HepG2 (cell line): ENCODE measurements at regions not wholly inside any gene's neighbourhood (a gene's known extent, or its start where the extent isn't known, plus 50 kb on each side); places are given as distances from the start of the nearest gene placed in this dataset.

Experiments used
- ADNP ChIP-seq: sonication (generic); formaldehyde crosslinking; IDR thresholded peaks from 2 replicates; pipeline ENCODE4 v1.4.0; 2020; ENCODE audit warnings: missing genetic modification reagents
- CCAR2 ChIP-seq: fragments of 200-400 bp; formaldehyde crosslinking; optimal IDR thresholded peaks from 2 replicates; pipeline ENCODE3; 2018; ENCODE audit warnings: low read depth, mild to moderate bottlenecking, low read length, moderate library complexity
- JUND ChIP-seq: sonication (generic); formaldehyde crosslinking; IDR thresholded peaks from 2 replicates; pipeline ENCODE4 v1.8.0; 2022; ENCODE audit warnings: mild to moderate bottlenecking, missing genetic modification reagents
- KDM5B ChIP-seq: sonication (generic); formaldehyde crosslinking; IDR thresholded peaks from 2 replicates; pipeline ENCODE4 v1.4.0; 2020; ENCODE audit warnings: missing genetic modification reagents, mild to moderate bottlenecking, borderline replicate concordance
- KMT2B ChIP-seq: IDR thresholded peaks from 2 replicates; pipeline ENCODE4 v1.6.1; 2016; ENCODE audit warnings: missing genetic modification reagents, missing compliant biosample characterization
- MBNL3 ChIP-seq: fragments of 250-450 bp; sonication (Bioruptor Pico); conservative IDR thresholded peaks from 2 replicates; pipeline ENCODE4 v1.8.0; 2022; ENCODE audit warnings: mild to moderate bottlenecking, inconsistent platforms
- MED8 ChIP-seq: sonication (generic); formaldehyde crosslinking; IDR thresholded peaks from 2 replicates; pipeline ENCODE4 v1.8.1; 2023; ENCODE audit warnings: mild to moderate bottlenecking, missing genetic modification reagents; ENCODE audit not compliant: insufficient replicate concordance
- MEIS1 ChIP-seq: sonication (generic); formaldehyde crosslinking; IDR thresholded peaks from 2 replicates; pipeline ENCODE4 v1.9.0; 2021; ENCODE audit warnings: mild to moderate bottlenecking, missing genetic modification reagents, moderate library complexity, borderline replicate concordance
- MEIS2 ChIP-seq: sonication (generic); formaldehyde crosslinking; IDR thresholded peaks from 2 replicates; pipeline ENCODE4 v1.9.0; 2021; ENCODE audit warnings: mild to moderate bottlenecking, missing genetic modification reagents
- PAWR ChIP-seq: sonication (generic); formaldehyde crosslinking; IDR thresholded peaks from 2 replicates; pipeline ENCODE4 v1.4.0; 2020; ENCODE audit warnings: missing genetic modification reagents, mild to moderate bottlenecking, borderline replicate concordance
- SMARCC2 ChIP-seq: fragments of 450-650 bp; IDR thresholded peaks from 2 replicates; pipeline ENCODE4 v1.6.1; 2017; ENCODE audit warnings: antibody characterized with exemption, mild to moderate bottlenecking
- TCF7L2 ChIP-seq: IDR thresholded peaks from 2 replicates; pipeline ENCODE4 v1.6.1; 2011; ENCODE audit warnings: mild to moderate bottlenecking, low read depth, low read length, moderate library complexity
- TOPORS ChIP-seq: sonication (generic); formaldehyde crosslinking; IDR thresholded peaks from 2 replicates; pipeline ENCODE4 v1.8.0; 2023; ENCODE audit warnings: mild to moderate bottlenecking, missing genetic modification reagents
- ZBTB21 ChIP-seq: sonication (generic); formaldehyde crosslinking; IDR thresholded peaks from 2 replicates; pipeline ENCODE4 v1.4.0; 2020; ENCODE audit warnings: missing genetic modification reagents
- ZMAT3 ChIP-seq: sonication (generic); formaldehyde crosslinking; conservative IDR thresholded peaks from 2 replicates; pipeline ENCODE4 v1.7.0; 2021; ENCODE audit warnings: missing genetic modification reagents
- ZNF432 ChIP-seq: sonication (generic); formaldehyde crosslinking; IDR thresholded peaks from 2 replicates; pipeline ENCODE4 v1.5.0; 2020; ENCODE audit warnings: missing genetic modification reagents, mild to moderate bottlenecking, borderline replicate concordance
- ZNF549 ChIP-seq: sonication (generic); formaldehyde crosslinking; IDR thresholded peaks from 2 replicates; pipeline ENCODE4 v1.5.0; 2020; ENCODE audit warnings: missing genetic modification reagents
- ZNF550 ChIP-seq: sonication (generic); formaldehyde crosslinking; IDR thresholded peaks from 2 replicates; pipeline ENCODE4 v1.4.0; 2020; ENCODE audit warnings: mild to moderate bottlenecking, missing genetic modification reagents, borderline replicate concordance
- ZNF644 ChIP-seq: IDR thresholded peaks from 2 replicates; pipeline ENCODE4 v1.6.1; 2016; ENCODE audit warnings: low read depth
- TF ChIP-seq, protein P1 (sequence below): sonication (generic); formaldehyde crosslinking; IDR thresholded peaks from 2 replicates; pipeline ENCODE4 v1.4.0; 2020; ENCODE audit warnings: mild to moderate bottlenecking, missing genetic modification reagents, borderline replicate concordance
- TF ChIP-seq, protein P2 (sequence below): sonication (generic); formaldehyde crosslinking; IDR thresholded peaks from 2 replicates; pipeline ENCODE4 v1.5.0; 2020; ENCODE audit warnings: mild to moderate bottlenecking, missing genetic modification reagents, moderate library complexity
- TF ChIP-seq, protein P3 (sequence below): sonication (generic); formaldehyde crosslinking; IDR thresholded peaks from 2 replicates; pipeline ENCODE4 v1.5.0; 2020; ENCODE audit warnings: missing genetic modification reagents
- TF ChIP-seq, protein P4 (sequence below): sonication (generic); formaldehyde crosslinking; IDR thresholded peaks from 2 replicates; pipeline ENCODE4 v1.8.1; 2023; ENCODE audit warnings: mild to moderate bottlenecking, missing genetic modification reagents, borderline replicate concordance
- TF ChIP-seq, protein P5 (sequence below): sonication (generic); formaldehyde crosslinking; IDR thresholded peaks from 2 replicates; pipeline ENCODE4 v1.4.0; 2020; ENCODE audit warnings: mild to moderate bottlenecking, low read depth, missing genetic modification reagents

DNA sequence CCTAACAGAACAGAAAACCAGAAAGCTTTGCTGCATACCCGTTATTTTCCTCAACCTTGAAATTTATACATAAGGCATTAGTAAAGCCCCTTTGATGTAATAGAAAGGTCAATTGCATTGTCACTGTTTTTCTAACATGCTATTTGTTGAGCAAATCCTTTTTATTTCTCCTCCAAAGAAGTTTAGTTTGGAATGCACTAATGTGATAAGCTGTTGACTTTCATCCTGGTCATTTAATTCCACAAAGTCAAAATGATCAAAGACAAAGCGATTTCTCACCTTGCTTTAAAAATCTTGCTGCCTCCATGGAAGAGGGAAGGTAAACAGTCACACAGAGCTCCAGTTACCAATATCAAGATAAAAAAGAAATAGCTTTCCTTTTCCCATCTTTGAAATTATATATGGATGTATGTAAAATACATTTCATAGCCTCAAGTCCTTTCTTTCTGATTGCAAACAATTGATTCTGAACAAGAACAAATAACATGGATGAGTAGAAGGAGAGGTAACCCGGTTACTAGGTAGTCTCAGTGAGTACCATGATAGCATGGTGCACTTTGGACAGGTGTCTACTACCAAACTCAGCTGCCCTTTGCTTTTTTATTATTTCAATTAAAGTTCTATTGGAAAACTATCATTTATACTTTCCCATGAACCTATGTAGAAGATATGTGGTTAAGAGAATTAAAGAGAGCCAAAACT is 452.7 kb downstream of the STK39 start (continued):
- TF ChIP-seq, protein P1, sequence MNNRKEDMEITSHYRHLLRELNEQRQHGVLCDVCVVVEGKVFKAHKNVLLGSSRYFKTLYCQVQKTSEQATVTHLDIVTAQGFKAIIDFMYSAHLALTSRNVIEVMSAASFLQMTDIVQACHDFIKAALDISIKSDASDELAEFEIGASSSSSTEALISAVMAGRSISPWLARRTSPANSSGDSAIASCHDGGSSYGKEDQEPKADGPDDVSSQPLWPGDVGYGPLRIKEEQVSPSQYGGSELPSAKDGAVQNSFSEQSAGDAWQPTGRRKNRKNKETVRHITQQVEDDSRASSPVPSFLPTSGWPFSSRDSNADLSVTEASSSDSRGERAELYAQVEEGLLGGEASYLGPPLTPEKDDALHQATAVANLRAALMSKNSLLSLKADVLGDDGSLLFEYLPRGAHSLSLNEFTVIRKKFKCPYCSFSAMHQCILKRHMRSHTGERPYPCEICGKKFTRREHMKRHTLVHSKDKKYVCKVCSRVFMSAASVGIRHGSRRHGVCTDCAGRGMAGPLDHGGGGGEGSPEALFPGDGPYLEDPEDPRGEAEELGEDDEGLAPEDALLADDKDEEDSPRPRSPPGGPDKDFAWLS (CRISPR knock-in tag): no peak
- TF ChIP-seq KDM5B (CRISPR knock-in tag) (no peak), ZMAT3 (no peak), KMT2B (CRISPR knock-in tag) (no peak), JUND (CRISPR knock-in tag) (no peak), MBNL3 (CRISPR knock-in tag) (no peak), ADNP (CRISPR knock-in tag) (no peak), ZNF550 (CRISPR knock-in tag) (no peak), CCAR2 (no peak), PAWR (CRISPR knock-in tag) (no peak), ZNF432 (CRISPR knock-in tag) (no peak), ZNF549 (no peak), TOPORS (CRISPR knock-in tag) (no peak), SMARCC2 (no peak), MEIS1 (no peak), MEIS2 (CRISPR knock-in tag) (no peak; the same call in 1 of the 2 replicates), TCF7L2 (peak; percentile 92), ZNF644 (peak; percentile 68; the same call in 1 of the 2 replicates), ZBTB21 (CRISPR knock-in tag) (no peak), MED8 (CRISPR knock-in tag) (no peak)
- TF ChIP-seq, protein P2, sequence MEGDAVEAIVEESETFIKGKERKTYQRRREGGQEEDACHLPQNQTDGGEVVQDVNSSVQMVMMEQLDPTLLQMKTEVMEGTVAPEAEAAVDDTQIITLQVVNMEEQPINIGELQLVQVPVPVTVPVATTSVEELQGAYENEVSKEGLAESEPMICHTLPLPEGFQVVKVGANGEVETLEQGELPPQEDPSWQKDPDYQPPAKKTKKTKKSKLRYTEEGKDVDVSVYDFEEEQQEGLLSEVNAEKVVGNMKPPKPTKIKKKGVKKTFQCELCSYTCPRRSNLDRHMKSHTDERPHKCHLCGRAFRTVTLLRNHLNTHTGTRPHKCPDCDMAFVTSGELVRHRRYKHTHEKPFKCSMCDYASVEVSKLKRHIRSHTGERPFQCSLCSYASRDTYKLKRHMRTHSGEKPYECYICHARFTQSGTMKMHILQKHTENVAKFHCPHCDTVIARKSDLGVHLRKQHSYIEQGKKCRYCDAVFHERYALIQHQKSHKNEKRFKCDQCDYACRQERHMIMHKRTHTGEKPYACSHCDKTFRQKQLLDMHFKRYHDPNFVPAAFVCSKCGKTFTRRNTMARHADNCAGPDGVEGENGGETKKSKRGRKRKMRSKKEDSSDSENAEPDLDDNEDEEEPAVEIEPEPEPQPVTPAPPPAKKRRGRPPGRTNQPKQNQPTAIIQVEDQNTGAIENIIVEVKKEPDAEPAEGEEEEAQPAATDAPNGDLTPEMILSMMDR (CRISPR knock-in tag): no peak
- TF ChIP-seq, protein P3, sequence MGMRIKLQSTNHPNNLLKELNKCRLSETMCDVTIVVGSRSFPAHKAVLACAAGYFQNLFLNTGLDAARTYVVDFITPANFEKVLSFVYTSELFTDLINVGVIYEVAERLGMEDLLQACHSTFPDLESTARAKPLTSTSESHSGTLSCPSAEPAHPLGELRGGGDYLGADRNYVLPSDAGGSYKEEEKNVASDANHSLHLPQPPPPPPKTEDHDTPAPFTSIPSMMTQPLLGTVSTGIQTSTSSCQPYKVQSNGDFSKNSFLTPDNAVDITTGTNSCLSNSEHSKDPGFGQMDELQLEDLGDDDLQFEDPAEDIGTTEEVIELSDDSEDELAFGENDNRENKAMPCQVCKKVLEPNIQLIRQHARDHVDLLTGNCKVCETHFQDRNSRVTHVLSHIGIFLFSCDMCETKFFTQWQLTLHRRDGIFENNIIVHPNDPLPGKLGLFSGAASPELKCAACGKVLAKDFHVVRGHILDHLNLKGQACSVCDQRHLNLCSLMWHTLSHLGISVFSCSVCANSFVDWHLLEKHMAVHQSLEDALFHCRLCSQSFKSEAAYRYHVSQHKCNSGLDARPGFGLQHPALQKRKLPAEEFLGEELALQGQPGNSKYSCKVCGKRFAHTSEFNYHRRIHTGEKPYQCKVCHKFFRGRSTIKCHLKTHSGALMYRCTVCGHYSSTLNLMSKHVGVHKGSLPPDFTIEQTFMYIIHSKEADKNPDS (CRISPR knock-in tag): no peak
- TF ChIP-seq, protein P4, sequence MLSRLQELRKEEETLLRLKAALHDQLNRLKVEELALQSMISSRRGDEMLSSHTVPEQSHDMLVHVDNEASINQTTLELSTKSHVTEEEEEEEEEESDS (CRISPR knock-in tag): no peak
- TF ChIP-seq, protein P5, sequence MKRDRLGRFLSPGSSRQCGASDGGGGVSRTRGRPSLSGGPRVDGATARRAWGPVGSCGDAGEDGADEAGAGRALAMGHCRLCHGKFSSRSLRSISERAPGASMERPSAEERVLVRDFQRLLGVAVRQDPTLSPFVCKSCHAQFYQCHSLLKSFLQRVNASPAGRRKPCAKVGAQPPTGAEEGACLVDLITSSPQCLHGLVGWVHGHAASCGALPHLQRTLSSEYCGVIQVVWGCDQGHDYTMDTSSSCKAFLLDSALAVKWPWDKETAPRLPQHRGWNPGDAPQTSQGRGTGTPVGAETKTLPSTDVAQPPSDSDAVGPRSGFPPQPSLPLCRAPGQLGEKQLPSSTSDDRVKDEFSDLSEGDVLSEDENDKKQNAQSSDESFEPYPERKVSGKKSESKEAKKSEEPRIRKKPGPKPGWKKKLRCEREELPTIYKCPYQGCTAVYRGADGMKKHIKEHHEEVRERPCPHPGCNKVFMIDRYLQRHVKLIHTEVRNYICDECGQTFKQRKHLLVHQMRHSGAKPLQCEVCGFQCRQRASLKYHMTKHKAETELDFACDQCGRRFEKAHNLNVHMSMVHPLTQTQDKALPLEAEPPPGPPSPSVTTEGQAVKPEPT (CRISPR knock-in tag): no peak
